HEK293 (cell line): ENCODE measurements at regions not wholly inside any gene's neighbourhood (a gene's known extent, or its start where the extent isn't known, plus 50 kb on each side); places are given as distances from the start of the nearest gene placed in this dataset.

ENCODE experiments used
- REPIN1 ChIP-seq: fragments of 450-650 bp; formaldehyde crosslinking; IDR thresholded peaks from 2 replicates; pipeline ENCODE4 v1.5.1; 2017; ENCODE audit warnings: missing biosample characterization, missing genetic modification characterization, low read depth
- SP2 ChIP-seq: fragments of 450-650 bp; formaldehyde crosslinking; IDR thresholded peaks from 2 replicates; pipeline ENCODE4 v1.5.1; 2016; ENCODE audit warnings: missing biosample characterization, missing genetic modification characterization
- ZFP69B ChIP-seq: fragments of 450-650 bp; formaldehyde crosslinking; IDR thresholded peaks from 2 replicates; pipeline ENCODE4 v1.5.1; 2016; ENCODE audit warnings: missing biosample characterization, missing genetic modification characterization
- ZNF658 ChIP-seq: fragments of 450-650 bp; formaldehyde crosslinking; IDR thresholded peaks from 2 replicates; pipeline ENCODE4; 2016; ENCODE audit warnings: missing biosample characterization, missing genetic modification characterization
- TF ChIP-seq, protein P1 (sequence below): fragments of 450-650 bp; formaldehyde crosslinking; IDR thresholded peaks from 2 replicates; pipeline ENCODE4 v1.5.1; 2016; ENCODE audit warnings: missing biosample characterization, missing genetic modification characterization

DNA sequence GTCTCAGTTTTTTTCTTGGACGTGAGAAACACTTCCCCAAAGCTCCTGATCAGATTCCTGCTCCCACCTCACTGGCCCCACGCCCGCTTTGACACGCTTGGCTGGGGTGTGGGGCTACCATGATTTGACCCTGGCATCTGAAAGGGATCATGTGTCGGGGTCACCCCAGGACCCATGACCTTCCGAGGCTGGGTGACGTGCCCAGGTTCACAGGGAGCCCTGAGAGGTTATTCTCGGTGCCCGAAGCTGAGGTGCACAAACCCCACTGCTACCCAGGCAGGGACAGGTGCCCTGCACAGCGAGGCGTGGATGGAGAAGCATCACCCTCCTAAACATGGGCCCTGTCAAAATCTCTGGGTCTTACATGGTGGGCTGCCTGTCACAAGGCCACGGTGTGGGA lies 404.1 kb downstream of the GALR1 start:
- no peak for TF ChIP-seq SP2 (tag by site-specific recombination)
- TF ChIP-seq, protein P1, sequence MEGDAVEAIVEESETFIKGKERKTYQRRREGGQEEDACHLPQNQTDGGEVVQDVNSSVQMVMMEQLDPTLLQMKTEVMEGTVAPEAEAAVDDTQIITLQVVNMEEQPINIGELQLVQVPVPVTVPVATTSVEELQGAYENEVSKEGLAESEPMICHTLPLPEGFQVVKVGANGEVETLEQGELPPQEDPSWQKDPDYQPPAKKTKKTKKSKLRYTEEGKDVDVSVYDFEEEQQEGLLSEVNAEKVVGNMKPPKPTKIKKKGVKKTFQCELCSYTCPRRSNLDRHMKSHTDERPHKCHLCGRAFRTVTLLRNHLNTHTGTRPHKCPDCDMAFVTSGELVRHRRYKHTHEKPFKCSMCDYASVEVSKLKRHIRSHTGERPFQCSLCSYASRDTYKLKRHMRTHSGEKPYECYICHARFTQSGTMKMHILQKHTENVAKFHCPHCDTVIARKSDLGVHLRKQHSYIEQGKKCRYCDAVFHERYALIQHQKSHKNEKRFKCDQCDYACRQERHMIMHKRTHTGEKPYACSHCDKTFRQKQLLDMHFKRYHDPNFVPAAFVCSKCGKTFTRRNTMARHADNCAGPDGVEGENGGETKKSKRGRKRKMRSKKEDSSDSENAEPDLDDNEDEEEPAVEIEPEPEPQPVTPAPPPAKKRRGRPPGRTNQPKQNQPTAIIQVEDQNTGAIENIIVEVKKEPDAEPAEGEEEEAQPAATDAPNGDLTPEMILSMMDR (tag by site-specific recombination): no peak
- no peak for TF ChIP-seq ZFP69B
- no peak for TF ChIP-seq ZNF658 (tag by site-specific recombination)
- TF ChIP-seq REPIN1 (tag by site-specific recombination): no peak
